Inferior parietal cortex (tissue), 1 donor: ENCODE measurements at regions not wholly inside any gene's neighbourhood (a gene's known extent, or its start where the extent isn't known, plus 50 kb on each side); places are given as distances from the start of the nearest gene placed in this dataset.

ENCODE experiments used
- DNase-seq: peaks from one replicate; pipeline ENCODE4 v3.0.0-alpha.2; 2016; ENCODE audit errors: extremely low spot score

GRCh38 chr9:85155352-85155751 lies 485.8 kb downstream of the NTRK2 start:
- no peak for DNase-seq

- DNase-seq = no peak
Observed at GRCh38 chr9:85151741-85152140, 482.2 kb downstream of the NTRK2 start.

GRCh38 chr9:85151162-85151561 lies 481.6 kb downstream of the NTRK2 start:
- DNase-seq = no peak

GRCh38 chr9:85147046-85147640 lies 477.6 kb downstream of the NTRK2 start:
- no peak for DNase-seq

GRCh38 chr9:85142968-85143367 lies 473.4 kb downstream of the NTRK2 start:
- peak; percentile 56 for DNase-seq

GRCh38 chr9:85142496-85142911 lies 473.0 kb downstream of the NTRK2 start:
- DNase-seq = no peak

GRCh38 chr9:85137696-85138095 lies 468.2 kb downstream of the NTRK2 start:
- no peak for DNase-seq

GRCh38 chr9:85136987-85137386 lies 467.5 kb downstream of the NTRK2 start:
- DNase-seq = no peak

- DNase-seq = no peak
Observed at GRCh38 chr9:85136507-85136906, 467.0 kb downstream of the NTRK2 start.

GRCh38 chr9:85130764-85131163 lies 461.2 kb downstream of the NTRK2 start:
- DNase-seq = no peak

GRCh38 chr9:85130260-85130659 lies 460.7 kb downstream of the NTRK2 start:
- DNase-seq = no peak

GRCh38 chr9:85129514-85129913 lies 460.0 kb downstream of the NTRK2 start:
- DNase-seq = no peak

- DNase-seq = no peak
Observed at GRCh38 chr9:85118990-85119755, 449.6 kb downstream of the NTRK2 start.

GRCh38 chr9:85117831-85118230 lies 448.3 kb downstream of the NTRK2 start:
- DNase-seq = no peak

GRCh38 chr9:85115473-85115872 lies 445.9 kb downstream of the NTRK2 start:
- no peak for DNase-seq

GRCh38 chr9:85114799-85115198 lies 445.3 kb downstream of the NTRK2 start:
- no peak for DNase-seq

GRCh38 chr9:85112933-85113418 lies 443.4 kb downstream of the NTRK2 start:
- no peak for DNase-seq

GRCh38 chr9:85112391-85112790 lies 442.9 kb downstream of the NTRK2 start:
- no peak for DNase-seq

- no peak for DNase-seq
Observed at GRCh38 chr9:85108746-85109145, 439.2 kb downstream of the NTRK2 start.

GRCh38 chr9:85108229-85108628 lies 438.7 kb downstream of the NTRK2 start:
- no peak for DNase-seq

GRCh38 chr9:85089188-85089969 lies 419.9 kb downstream of the NTRK2 start:
- no peak for DNase-seq

GRCh38 chr9:85081963-85082362 lies 412.4 kb downstream of the NTRK2 start:
- DNase-seq = no peak

- DNase-seq = no peak
Observed at GRCh38 chr9:85079349-85079748, 409.8 kb downstream of the NTRK2 start.
